HCT116 (cell line): ENCODE measurements at regions not wholly inside any gene's neighbourhood (a gene's known extent, or its start where the extent isn't known, plus 50 kb on each side); places are given as distances from the start of the nearest gene placed in this dataset.

ENCODE experiments used
- CBX3 ChIP-seq: IDR thresholded peaks from 2 replicates; pipeline ENCODE4 v1.6.1; 2012; ENCODE audit warnings: low read depth
- EGR1 ChIP-seq: IDR thresholded peaks from 2 replicates; pipeline ENCODE4 v1.6.1; 2012; ENCODE audit warnings: low read depth
- EZH2phosphoT487 ChIP-seq: fragments of 200-600 bp; IDR thresholded peaks from 2 replicates; pipeline ENCODE4 v1.6.1; 2018; ENCODE audit warnings: antibody characterized with exemption, borderline replicate concordance
- POLR2A ChIP-seq: IDR thresholded peaks from 2 replicates; pipeline ENCODE4 v1.7.0; 2011; ENCODE audit warnings: borderline replicate concordance; ENCODE audit not compliant: insufficient read depth, insufficient read length; ENCODE audit errors: extremely low read depth
- POLR2AphosphoS5 ChIP-seq: IDR thresholded peaks from 2 replicates; pipeline ENCODE4 v1.6.1; 2011; ENCODE audit warnings: mild to moderate bottlenecking, low read depth, low read length, moderate library complexity
- RAD21 ChIP-seq: IDR thresholded peaks from 2 replicates; pipeline ENCODE4 v1.6.1; 2012; ENCODE audit warnings: low read depth, mild to moderate bottlenecking
- REST ChIP-seq: IDR thresholded peaks from 2 replicates; pipeline ENCODE4 v1.6.1; 2012; ENCODE audit warnings: low read depth
- SP1 ChIP-seq: IDR thresholded peaks from 2 replicates; pipeline ENCODE4 v1.6.1; 2012; ENCODE audit warnings: low read depth
- TCF7L2 ChIP-seq: IDR thresholded peaks from 2 replicates; pipeline ENCODE4 v1.7.0; 2011; ENCODE audit warnings: borderline replicate concordance, inconsistent platforms; ENCODE audit not compliant: insufficient read depth, insufficient read length; ENCODE audit errors: extremely low read depth
- YY1 ChIP-seq: IDR thresholded peaks from 2 replicates; pipeline ENCODE4 v1.6.1; 2011; ENCODE audit warnings: low read length, low read depth, moderate library complexity, mild to moderate bottlenecking; ENCODE audit not compliant: insufficient replicate concordance; ENCODE audit errors: extremely low read depth
- TF ChIP-seq, protein P1 (sequence below), 3 experiments: fragments of 200-600 bp in 1 of 3; sonication (generic) in 1 of 3; IDR thresholded peaks in 2 of 3; conservative IDR thresholded peaks in 1 of 3; 2 replicates each; pipeline ENCODE4 v1.5.1; 2012 to 2017; ENCODE audit warnings: low read depth in 2 of 3, low read length in 2 of 3, antibody characterized with exemption in 1 of 3, borderline replicate concordance in 1 of 3, control low read depth in 1 of 3, mild to moderate bottlenecking in 1 of 3, mixed read lengths in 1 of 3, mixed run types in 1 of 3, moderate library complexity in 1 of 3; ENCODE audit not compliant: insufficient read depth in 1 of 3
- TF ChIP-seq, protein P2 (sequence below): IDR thresholded peaks from 2 replicates; pipeline ENCODE4 v1.6.1; 2011; ENCODE audit warnings: mild to moderate bottlenecking, low read length, moderate library complexity; ENCODE audit not compliant: insufficient replicate concordance; ENCODE audit errors: extremely low read depth

DNA sequence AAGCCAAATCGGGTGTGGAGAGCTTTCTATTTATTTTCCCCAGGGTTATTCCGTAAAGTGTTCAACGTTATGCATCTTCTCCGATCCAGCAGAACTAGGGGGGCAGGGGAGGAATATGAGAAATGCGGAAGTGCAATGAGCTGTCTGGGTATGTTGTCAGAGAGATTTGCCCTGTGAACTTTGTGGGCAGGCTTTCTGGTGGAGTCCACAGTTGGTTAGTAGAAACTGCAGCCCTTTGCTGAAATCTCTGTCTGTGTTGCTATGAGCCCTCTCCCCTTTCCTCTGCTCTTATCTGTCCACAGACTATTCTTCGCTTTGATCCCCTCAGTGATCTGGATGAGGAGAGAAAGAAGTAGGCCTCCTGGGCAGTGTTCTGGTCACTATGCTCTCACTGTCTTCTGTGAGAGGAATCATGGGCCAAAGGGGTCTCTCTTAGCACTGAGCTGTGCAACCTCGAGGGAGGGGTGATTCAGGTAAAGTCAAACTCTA lies 158.9 kb upstream of the FUT9 start:
- TF ChIP-seq, protein P1, sequence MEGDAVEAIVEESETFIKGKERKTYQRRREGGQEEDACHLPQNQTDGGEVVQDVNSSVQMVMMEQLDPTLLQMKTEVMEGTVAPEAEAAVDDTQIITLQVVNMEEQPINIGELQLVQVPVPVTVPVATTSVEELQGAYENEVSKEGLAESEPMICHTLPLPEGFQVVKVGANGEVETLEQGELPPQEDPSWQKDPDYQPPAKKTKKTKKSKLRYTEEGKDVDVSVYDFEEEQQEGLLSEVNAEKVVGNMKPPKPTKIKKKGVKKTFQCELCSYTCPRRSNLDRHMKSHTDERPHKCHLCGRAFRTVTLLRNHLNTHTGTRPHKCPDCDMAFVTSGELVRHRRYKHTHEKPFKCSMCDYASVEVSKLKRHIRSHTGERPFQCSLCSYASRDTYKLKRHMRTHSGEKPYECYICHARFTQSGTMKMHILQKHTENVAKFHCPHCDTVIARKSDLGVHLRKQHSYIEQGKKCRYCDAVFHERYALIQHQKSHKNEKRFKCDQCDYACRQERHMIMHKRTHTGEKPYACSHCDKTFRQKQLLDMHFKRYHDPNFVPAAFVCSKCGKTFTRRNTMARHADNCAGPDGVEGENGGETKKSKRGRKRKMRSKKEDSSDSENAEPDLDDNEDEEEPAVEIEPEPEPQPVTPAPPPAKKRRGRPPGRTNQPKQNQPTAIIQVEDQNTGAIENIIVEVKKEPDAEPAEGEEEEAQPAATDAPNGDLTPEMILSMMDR (IDR thresholded peaks at IDR 0.05 in 2 of 3, conservative IDR thresholded peaks at IDR 0.05 in 1 of 3; ENCODE audit: borderline replicate concordance in 1 of 3, insufficient read depth in 1 of 3, low read depth in 2 of 3, low read length in 2 of 3): no peak
- TF ChIP-seq, protein P2, sequence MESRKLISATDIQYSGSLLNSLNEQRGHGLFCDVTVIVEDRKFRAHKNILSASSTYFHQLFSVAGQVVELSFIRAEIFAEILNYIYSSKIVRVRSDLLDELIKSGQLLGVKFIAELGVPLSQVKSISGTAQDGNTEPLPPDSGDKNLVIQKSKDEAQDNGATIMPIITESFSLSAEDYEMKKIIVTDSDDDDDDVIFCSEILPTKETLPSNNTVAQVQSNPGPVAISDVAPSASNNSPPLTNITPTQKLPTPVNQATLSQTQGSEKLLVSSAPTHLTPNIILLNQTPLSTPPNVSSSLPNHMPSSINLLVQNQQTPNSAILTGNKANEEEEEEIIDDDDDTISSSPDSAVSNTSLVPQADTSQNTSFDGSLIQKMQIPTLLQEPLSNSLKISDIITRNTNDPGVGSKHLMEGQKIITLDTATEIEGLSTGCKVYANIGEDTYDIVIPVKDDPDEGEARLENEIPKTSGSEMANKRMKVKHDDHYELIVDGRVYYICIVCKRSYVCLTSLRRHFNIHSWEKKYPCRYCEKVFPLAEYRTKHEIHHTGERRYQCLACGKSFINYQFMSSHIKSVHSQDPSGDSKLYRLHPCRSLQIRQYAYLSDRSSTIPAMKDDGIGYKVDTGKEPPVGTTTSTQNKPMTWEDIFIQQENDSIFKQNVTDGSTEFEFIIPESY: no peak
- TF ChIP-seq POLR2A: no peak
- TF ChIP-seq EGR1: no peak
- TF ChIP-seq YY1: no peak
- TF ChIP-seq CBX3: no peak
- TF ChIP-seq POLR2AphosphoS5: no peak
- no peak for TF ChIP-seq TCF7L2
- no peak for TF ChIP-seq EZH2phosphoT487
- no peak for TF ChIP-seq SP1
- TF ChIP-seq RAD21: no peak
- no peak for TF ChIP-seq REST
